ENCODE measurements at regions not wholly inside any gene's neighbourhood (a gene's known extent, or its start where the extent isn't known, plus 50 kb on each side); places are given as distances from the start of the nearest gene placed in this dataset.
"Not testable (repeated sequence)": the region's sequence is repeated elsewhere in the genome, so short reads cannot be mapped to it uniquely, and the experiment has no call there.

DNA sequence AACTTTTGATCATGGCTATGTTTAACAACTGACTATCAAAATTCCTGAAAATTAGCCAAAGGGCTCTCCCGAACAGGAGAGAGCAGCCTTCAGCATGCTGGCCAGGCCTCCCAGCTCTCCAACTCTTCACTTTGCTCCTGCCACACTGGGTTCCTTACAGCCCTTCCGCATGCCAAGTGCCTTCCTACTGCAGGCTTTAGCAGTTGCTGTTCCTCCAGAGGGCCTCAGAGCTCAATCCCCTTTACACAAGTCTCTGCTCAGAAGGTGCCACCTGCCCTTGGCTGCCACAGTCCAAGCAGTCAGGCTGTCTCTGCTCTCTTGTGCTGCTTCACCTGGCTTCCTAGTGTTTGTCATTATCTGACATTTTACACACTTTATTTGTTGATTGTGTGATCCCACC lies 553.1 kb upstream of the PPP2R3A start:
- DNase-seq: no peak

DNA sequence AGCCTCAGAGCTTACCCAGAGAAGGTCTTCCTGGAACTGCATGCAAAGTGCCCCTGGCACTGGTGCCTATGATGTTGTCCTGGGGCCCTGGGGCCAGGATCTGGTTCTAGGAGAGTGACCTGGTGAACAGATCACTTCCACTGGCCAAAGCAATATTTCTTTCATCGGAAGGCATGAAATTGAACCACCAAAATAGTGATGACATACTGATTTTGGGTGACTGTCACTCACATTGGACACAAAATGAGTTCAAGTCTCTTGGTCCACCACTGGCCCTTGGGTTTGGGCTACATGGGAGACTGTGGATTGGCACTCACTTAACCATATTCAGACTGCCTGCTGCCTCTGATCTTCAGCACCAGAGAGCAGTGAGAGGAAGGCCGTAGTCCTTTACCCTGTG lies 549.3 kb upstream of the PPP2R3A start:
- no peak for DNase-seq

DNA sequence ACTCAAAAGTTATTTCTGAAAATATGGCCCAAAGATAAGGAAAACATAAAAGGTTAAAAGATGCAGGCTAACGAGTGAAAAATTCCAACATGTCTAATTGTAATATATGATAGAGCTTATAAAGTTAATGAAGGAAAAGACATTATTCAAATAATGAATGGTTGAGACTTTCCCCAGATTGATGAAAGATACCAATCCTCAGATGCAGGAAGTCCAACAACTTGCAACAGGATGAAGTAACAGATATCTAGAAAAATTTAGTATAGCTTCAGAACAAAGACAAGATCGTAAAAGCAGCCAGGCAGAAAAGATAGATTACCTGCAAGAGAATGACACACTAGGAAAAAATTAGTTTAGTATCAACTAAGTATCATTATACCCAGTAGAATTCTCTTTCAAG lies 546.4 kb upstream of the PPP2R3A start:
- no peak for DNase-seq

DNA sequence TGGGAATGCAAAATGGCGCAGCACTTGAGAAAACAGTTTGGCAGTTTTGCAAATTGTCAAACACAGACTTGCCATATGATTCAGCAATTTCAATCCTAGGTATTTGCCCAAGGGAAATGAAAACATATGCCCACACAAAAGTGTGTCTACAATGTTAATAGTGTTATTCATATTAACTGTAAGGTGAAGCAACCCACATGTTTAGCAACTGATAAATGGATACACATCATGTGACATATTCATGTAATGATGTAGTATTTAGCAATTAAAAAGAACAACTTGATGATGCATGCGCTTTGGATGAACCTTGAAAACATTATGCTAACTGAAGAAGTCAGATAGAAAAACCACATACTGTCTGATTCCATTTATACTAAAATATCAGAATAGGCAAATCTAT lies 539.0 kb upstream of the PPP2R3A start:
- DNase-seq: no peak

DNA sequence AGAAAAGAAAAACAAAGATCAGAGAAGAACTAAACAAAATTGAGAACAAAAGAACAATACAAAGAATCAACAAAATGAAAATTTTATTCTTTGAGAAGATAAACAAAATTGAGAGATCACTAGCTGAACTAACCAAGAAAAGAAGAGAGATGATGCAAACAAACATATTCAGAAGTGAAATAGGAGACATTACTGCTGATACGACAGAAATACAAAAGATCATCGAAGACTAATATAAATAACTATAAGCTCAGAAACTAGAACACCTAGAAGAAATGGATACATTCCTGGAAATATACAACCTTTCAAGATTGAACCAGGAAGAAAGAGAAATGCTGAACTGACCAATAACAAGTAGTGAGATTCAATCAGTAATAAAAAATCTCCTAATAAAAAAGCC lies 533.1 kb upstream of the PPP2R3A start:
- DNase-seq: no peak

DNA sequence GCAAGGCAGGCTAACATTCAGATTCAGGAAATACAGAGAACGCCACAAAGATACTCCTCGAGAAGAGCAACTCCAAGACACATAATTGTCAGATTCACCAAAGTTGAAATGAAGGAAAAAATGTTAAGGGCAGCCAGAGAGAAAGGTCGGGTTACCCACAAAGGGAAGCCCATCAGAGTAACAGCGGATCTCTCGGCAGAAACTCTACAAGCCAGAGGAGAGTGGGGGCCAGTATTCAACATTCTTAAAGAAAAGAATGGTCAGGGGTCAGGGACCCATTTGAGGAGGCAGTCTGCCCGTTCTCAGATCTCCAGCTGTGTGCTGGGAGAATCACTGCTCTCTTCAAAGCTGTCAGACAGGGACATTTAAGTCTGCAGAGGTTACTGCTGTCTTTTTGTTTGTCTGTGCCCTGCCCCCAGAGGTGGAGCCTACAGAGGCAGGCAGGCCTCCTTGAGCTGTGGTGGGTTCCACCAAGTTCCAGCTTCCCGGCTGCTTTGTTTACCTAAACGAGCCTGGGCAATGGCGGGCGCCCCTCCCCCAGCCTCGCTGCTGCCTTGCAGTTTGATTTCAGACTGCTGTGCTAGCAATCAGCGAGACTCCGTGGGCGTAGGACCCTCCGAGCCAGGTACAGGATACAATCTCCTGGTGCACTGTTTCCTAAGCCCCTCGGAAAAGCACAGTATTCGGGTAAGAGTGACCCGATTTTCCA lies 526.5 kb upstream of the PPP2R3A start:
- not testable (repeated sequence) for DNase-seq

DNA sequence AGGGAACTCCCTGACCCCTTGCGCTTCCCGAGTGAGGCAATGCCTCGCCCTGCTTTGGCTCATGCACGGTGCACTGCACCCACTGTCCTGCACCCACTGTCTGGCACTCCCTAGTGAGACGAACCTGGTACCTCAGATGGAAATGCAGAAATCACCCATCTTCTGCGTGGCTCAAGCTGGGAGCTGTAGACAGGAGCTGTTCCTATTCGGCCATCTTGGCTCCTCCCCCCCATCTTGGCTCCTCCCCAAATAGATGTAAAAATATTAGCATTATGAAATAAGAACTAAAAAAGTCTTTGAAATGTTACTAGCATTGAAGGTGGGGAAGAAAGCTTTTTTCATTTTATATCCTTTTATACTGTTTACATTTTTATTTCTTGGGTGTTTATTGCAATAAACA lies 525.9 kb upstream of the PPP2R3A start:
- not testable (repeated sequence) for DNase-seq

DNA sequence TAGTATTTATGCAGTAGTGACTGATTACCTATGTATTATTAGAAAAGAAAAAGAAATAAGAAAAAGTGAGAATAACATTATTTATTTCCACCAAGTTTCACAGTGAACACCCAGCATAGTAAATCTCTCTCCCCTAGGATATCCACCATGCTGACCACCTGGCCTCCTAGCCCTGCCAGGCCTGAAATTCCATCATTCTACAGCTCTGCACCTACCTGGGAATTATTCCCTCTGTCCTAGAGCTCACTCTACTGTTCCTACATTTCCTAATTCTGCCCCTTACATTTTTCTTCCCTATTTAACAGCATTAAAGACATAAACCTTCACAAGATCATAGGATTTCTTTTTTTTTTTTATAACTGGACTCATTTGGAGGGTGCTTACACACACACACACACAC lies 525.3 kb upstream of the PPP2R3A start:
- DNase-seq: no peak

DNA sequence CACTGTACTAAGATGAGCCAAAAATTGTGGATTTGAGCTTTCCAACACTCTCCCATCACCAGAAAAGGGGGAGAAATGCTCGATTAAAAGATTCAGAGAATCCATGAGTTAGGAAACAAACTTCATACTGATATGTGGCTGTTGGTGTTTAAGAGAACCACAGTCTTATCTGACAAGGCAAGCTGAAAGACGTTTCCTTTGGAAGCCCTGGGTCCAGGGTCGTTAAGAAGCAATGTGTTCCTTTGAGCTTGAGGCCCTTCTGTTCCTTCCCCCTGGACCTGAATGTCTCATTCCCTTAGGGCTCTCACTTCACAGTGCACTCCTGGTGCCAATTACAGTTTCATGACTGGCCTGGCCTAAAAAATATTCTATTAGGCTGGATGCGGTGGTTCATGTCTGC lies 524.8 kb upstream of the PPP2R3A start:
- DNase-seq: no peak

DNA sequence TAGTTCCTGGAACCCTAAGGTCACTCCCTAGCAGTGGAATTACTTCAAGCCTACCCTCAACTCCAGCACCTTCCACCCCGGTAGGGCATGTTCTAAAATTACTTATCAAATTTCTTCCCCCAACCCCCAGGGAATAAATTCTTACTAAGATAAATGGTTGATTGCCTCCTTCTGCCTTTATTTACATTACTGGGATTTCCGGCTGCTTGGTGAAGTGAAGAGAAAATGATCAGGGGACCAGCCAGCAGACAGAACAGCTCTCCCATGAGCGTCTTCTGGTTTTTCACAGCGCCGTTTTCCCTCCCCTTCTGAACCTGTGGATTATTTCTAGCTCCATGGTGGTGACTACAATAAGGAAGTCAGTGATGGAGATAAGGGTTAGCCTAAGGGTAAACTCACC lies 521.5 kb upstream of the PPP2R3A start:
- DNase-seq: no peak

DNA sequence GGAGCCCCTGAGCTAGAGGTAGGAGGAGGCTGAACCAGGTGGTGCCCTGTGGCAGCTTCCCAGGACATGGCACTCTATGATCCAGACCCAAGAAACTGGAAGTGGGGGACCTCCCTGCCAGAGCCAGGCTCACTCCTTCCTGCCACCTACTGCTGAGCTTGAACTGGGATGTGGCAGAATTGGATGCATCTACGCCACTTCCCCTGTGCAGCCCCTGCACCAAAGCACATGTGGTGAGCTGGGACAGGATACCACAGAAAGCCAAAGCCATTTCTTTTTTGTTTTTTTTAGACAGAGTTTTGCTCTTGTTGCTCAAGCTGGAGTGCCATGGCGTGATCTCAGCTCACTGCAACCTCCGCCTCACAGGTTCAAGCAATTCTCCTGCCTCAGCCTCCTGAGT lies 518.0 kb upstream of the PPP2R3A start:
- no peak for DNase-seq

DNA sequence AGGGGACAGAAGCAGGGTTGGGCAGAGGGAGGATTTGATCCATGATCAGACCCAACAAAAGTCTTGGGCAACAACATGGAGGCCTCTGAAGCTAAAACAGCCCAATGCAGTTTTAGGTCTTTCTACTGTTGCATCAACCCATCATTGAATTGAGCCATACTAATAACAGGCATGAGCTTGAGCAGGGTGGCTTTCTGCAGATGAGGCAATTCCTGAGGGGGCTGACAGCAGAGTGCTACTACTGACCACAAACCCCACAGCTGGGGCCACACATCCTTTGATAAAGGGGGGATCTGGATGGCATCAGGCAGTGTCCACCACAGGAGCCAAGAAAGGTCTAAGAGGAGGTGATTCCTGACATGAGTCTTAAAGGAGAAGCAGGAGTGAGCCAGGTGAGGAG lies 517.0 kb upstream of the PPP2R3A start:
- no peak for DNase-seq

DNA sequence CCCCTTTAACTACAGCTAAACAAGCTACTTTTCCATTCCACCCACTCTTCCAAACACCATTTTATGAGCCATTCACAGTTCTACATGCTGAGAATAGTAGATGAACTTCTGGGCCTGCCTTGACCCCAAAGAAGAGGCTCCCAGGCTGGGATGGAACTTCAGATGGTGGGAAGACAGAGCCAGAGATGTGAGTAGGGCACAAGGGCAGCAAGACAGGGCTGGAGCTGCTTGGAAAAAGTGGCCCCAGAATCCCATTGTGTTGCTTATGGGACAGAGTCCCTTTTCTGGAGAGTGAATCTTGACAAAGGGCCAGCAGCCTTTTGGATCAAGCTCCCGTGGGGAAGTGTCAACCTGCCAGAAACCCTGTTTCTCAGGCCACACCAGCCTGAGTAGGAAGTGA lies 516.5 kb upstream of the PPP2R3A start:
- no peak for DNase-seq

DNA sequence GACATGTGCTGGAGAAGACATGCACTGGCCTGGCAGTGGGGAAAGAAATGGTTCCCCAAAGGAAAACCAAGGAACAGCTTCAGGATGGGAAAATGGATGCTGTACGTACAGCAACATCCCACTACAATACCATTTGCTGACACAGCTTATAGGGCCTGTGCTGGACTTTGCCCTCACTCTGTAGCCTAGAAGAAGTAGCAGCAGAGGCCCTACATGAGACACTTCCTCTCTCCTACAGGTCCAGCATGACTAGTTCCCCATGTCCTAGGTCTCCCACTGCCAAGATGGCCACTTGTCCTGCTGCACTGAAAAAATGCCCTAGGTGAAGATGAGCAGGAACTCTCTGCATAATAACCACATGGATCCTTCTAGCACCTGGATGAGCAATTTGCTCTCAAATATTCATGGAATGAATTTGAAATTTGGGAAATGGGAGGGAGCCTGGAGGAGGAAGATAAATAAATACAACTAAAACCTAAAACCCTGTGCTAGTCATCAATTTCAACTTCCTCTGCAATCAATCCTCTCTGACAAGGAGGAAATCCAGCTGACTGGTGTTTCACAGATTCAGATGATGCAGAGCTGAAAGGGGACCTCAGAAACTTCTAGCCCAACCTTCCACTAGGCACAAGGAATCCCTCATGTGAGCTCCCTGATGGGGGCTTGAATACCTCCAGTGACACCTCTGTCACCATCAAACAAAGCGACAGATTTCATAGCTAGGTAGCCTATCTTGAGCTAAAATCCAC lies 514.3 kb upstream of the PPP2R3A start:
- DNase-seq: no peak

DNA sequence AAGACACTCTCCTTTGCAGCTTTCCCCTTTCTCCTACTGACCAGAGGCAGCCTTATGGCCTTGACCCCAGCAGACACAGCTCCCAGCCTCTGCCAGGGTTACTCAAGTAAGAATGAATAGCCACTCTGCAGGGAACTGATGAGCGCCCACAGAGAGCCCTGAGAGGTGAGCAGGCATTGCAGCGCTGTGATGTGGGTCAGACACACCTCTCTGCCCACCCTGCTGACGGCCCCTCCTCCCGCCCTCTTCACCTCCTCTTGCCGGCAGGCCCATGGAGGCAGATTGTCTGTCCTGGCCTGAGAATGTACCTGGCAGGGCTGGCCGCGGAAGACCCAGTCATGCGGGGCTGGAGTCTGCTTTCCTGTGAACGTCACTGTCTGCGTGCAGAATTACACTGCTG lies 512.6 kb upstream of the PPP2R3A start:
- DNase-seq: no peak

DNA sequence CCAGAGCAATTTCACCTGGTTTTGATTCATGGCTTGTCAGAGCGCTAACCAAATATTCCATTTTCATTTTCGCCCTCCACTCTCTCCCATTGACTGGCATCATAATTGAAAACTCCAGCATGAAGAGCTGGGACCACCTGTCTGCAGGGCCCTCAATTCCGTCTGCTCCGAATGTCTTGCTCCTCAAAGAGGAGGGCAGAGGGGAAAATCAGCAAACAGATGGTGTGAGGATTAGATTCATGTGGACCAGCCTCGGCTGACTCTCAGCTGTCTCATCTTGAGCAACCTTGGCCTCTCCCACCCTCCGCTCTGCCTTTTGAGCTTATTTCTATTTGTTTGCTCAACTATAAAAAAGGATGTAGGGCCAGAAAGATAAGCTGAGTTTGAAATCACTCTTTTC lies 512.2 kb upstream of the PPP2R3A start:
- no peak for DNase-seq

DNA sequence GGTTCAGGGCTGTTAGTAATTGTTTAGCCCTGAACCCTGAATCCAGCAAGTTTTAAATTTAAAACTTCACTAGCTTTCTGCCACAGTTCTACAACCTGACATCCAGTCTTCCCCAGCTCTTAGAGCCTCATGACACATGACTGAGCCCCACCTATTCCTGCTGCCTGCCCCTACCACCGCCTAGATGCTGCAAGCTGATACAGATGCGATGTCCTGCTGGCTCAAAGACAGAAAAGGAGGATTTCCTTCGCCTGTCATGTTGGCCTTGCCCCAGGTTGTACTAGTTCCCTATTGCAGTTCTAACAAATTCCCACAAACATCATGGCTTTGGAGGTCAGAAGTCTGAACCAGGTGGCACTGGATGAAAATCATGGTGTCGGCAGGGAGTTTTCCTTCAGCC lies 510.6 kb upstream of the PPP2R3A start:
- DNase-seq: no peak

DNA sequence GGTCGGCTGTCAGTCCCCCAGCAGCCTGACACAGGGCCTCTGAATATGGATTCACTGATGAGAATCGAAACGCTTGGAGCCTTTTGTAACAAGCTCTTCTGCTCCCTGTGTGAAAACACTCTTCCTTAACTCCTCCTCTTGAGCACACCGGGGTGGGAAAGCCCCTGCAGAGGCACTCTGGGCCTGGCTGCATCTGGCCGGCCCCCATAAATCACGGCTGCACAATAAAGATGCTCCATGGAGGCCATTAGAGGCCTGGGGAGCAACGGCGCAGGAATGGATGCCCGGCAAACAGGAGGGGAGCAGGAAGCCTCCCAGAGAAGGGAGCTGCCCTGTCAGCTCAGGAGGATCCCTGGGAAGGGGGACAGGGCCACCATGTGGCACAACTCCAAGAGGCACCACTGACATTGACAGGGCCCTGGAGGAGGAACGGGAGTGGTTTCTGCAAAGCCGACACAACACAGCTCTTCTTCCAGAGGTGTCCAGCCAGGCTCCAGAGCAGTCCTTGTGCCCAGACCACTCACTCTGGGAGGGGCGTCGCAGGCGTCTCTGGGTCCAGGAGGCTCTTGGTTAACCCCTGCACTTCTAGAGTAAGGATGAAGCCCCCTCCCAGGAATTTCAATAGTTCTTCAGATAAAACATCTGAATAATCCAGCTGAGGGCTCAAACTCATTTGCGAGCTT lies 509.3 kb upstream of the PPP2R3A start:
- DNase-seq: peak; percentile 20

DNA sequence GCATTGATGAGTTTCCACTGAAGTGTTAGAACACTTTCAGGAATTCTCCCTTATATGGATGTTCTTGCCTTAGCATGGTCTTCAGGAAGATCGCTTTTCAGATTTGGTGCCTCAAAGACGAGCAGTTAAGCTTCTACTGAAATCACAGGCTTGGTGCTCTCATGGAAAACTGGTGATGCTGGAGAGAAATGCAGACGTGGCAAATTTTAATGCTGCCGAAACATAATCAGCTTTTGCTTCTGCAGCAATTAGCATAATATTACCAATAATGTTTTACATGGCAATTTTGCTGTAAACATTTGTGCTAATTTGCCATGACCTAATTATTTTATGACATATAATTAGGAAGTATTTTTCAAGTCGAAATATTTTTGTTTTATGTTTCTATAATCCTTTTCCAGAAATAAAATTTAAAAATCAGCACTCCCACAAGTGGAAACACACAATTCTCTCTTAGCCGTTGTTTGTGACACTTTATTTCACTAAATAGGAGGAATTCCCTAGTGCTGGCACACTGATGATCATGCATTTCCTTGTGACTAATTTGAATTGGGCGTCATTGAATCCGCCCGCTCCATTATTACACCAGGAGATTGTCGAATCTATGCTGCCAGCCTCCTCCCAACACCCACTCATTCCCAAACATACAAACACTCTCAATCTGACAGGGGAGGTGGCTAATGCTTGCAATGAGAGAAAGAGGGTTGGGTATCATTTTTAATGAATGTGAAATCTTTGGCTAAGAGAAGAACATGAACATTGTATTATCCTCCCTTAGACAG lies 506.8 kb upstream of the PPP2R3A start:
- no peak for DNase-seq

DNA sequence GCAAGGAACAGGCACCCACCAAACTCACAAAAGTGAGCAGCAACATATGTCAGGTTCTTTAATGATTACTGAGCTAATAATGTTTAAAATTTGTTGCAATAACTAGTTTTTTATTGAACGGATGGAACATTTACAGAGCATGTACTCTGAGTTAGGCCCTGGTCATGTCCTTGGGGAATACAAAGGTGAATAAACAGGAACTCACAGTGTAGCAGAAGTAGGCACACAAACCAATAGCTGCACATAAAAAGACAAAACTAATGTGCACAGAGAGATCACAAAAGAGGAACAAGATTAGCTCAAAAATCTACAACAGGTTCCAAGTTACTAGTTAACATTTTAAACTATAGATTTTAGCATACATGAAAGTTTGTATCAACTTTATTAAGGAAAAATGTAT lies 505.3 kb upstream of the PPP2R3A start:
- DNase-seq: no peak

DNA sequence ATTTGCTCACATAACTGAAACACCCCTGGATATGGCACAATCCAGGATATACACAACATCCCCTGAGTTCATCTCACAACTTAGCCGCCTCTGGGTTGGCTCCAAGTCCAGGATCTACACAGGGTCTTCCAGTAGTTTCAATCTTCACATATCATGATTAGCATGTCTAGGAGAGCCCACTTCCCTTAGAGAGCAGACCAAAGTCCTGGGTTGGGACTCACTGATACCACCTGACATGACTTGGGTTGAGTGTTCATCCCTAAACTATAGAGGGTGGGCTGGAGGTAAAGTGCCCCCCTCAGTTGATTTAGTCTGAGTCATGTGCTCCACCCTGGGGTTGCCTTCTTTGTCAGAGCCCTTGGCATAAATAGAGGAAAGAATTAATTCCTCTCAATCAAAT lies 493.6 kb upstream of the PPP2R3A start:
- DNase-seq: no peak

DNA sequence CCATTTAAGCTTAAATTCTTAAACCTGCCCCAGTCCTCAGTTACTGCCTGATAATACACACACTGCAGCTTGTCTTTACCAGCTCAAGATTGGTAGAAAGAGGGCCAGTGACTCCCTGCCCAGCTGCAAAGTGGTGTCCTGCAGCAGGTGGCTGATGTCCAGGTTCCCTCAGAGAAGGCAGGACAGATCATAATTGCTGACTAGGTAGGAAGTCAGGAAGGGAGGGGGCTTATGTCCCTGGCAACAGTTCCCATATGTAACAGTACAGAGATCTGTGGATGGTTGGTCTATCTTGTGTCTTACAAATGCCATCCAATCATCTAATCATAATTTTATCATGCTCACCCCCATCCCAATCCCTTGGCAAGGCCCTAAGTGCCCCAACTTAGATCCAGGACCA lies 492.1 kb upstream of the PPP2R3A start:
- DNase-seq: no peak

DNA sequence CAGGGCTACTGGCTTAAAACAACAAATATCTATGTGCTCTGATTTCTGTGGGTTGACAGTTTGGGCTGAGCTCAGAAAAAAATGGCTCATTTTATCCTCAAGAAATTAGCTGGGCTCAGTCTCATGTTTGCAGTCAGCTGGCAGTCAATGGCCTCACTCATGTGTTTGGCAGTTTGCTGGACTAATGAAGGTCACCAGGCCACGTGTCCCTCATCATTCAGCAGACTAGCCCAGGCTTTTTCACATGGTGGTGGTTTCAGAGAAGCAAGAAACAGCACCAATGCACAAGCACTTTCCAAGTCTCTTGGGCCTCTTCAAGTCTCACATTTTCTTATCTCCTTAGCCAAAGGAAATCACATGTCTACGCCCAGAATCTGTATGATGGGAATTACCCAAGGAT lies 478.3 kb upstream of the PPP2R3A start:
- no peak for DNase-seq

Measured in NCI-H2107 (cell line).